A549 (cell line): ENCODE measurements at regions not wholly inside any gene's neighbourhood (a gene's known extent, or its start where the extent isn't known, plus 50 kb on each side); places are given as distances from the start of the nearest gene placed in this dataset.

Experiments
- ATAC-seq, 2 experiments: fragments of 200-7000 bp in 1 of 2; fragments of >200 bp in 1 of 2; cut with Nextera tagmentation in 1 of 2; cut with Tn5 transposase in 1 of 2; 3 replicates each; pipeline versions ENCODE4 v1.8.0 to v1.9.1; 2018 to 2020; ENCODE audit warnings: mild to moderate bottlenecking in 1 of 2, moderate library complexity in 1 of 2
- CTCF ChIA-PET: fragments of 300-600 bp; sonication (Branson Sonifier 250); formaldehyde crosslinking; extraction: SDS; loops from one replicate; lab custom pipeline; 2021; ENCODE audit warnings: antibody characterized with exemption, inconsistent platforms; lab: Yijun Ruan, JAX
- POLR2A ChIA-PET: fragments of 350-600 bp; formaldehyde crosslinking; extraction: SDS; loops from one replicate; lab custom pipeline; 2021; ENCODE audit warnings: antibody characterized with exemption, inconsistent platforms; lab: Yijun Ruan, JAX
- DNase-seq, 2 experiments: peaks; one replicate each; pipeline versions ENCODE4 v3.0.0 to v3.0.0-alpha.2; 2011 to 2016; ENCODE audit warnings: low read depth in 1 of 2, low spot score in 1 of 2
- FAIRE-seq: peaks from 2 replicates; lab custom pipeline; 2011; peaks lifted over from hg19 to GRCh38; lab: Jason Lieb, UNC
- H3K27ac ChIP-seq, 2 experiments: fragments of >200 bp; sonication (Bioruptor Twin); formaldehyde crosslinking; 3 replicates each; pipeline ENCODE4 v1.5.1; 2016 to 2017
- H3K4me1 ChIP-seq: fragments of >200 bp; sonication (Bioruptor Twin); formaldehyde crosslinking; 3 replicates; pipeline ENCODE4 v1.6.1; 2016
- H3K4me2 ChIP-seq: fragments of >200 bp; sonication (Bioruptor Twin); formaldehyde crosslinking; 3 replicates; pipeline ENCODE4 v1.6.1; 2016
- H3K4me3 ChIP-seq: fragments of >200 bp; sonication (Bioruptor Twin); formaldehyde crosslinking; 3 replicates; pipeline ENCODE4 v1.5.1; 2016
- H3K9me3 ChIP-seq: fragments of >200 bp; sonication (Bioruptor Twin); formaldehyde crosslinking; 3 replicates; pipeline ENCODE4 v1.6.1; 2016
- ATOH8 ChIP-seq: fragments of 250-450 bp; sonication (Bioruptor Pico); IDR thresholded peaks from 2 replicates; pipeline ENCODE4 v1.5.0; 2020; ENCODE audit warnings: low read depth, mild to moderate bottlenecking, moderate library complexity
- BCL3 ChIP-seq: fragments of >200 bp; sonication (Bioruptor Twin); formaldehyde crosslinking; IDR thresholded peaks from 3 replicates; pipeline ENCODE4 v1.6.1; 2016
- CBX8 ChIP-seq: fragments of 200-600 bp; sonication (generic); IDR thresholded peaks from 2 replicates; pipeline ENCODE4 v1.6.1; 2016
- CEBPB ChIP-seq, 2 experiments: fragments of >200 bp in 1 of 2; sonication (Bioruptor Twin) in 1 of 2; formaldehyde crosslinking in 1 of 2; IDR thresholded peaks; 2 replicates each; pipeline ENCODE4 v1.6.1; 2012 to 2016
- CHD2 ChIP-seq: fragments of 150-350 bp; IDR thresholded peaks from 2 replicates; pipeline ENCODE4 v1.6.1; 2014; ENCODE audit warnings: low read length; ENCODE audit not compliant: partially characterized antibody
- EHMT2 ChIP-seq: fragments of 200-600 bp; sonication (generic); IDR thresholded peaks from 2 replicates; pipeline ENCODE4 v1.6.1; 2016; ENCODE audit warnings: antibody characterized with exemption, low read depth, mild to moderate bottlenecking, moderate library complexity
- ELK1 ChIP-seq: fragments of 150-350 bp; IDR thresholded peaks from 2 replicates; pipeline ENCODE4 v1.6.1; 2014; ENCODE audit warnings: low read depth, mild to moderate bottlenecking, low read length
- EP300 ChIP-seq, 2 experiments: fragments of >200 bp; sonication (Bioruptor Twin); formaldehyde crosslinking; IDR thresholded peaks; 2 replicates in 1 of 2; 3 replicates in 1 of 2; pipeline ENCODE4 v1.6.1; 2016 to 2017
- ESRRA ChIP-seq: fragments of 150-350 bp; IDR thresholded peaks from 2 replicates; pipeline ENCODE4 v1.6.1; 2014; ENCODE audit warnings: mild to moderate bottlenecking, low read length, borderline replicate concordance
- FOSB ChIP-seq: fragments of 250-450 bp; sonication (Bioruptor Pico); IDR thresholded peaks from 2 replicates; pipeline ENCODE4 v1.5.0; 2020; ENCODE audit warnings: mild to moderate bottlenecking, moderate library complexity
- FOXS1 ChIP-seq: fragments of 250-450 bp; sonication (Bioruptor Pico); IDR thresholded peaks from 2 replicates; pipeline ENCODE4 v1.5.0; 2020; ENCODE audit warnings: mild to moderate bottlenecking, moderate library complexity
- HEYL ChIP-seq: fragments of 250-450 bp; sonication (Bioruptor Pico); IDR thresholded peaks from 2 replicates; pipeline ENCODE4 v1.8.0; 2021; ENCODE audit warnings: mild to moderate bottlenecking, moderate library complexity
- HOXA7 ChIP-seq: fragments of 250-450 bp; sonication (Bioruptor Pico); IDR thresholded peaks from 2 replicates; pipeline ENCODE4 v1.5.0; 2020; ENCODE audit warnings: mild to moderate bottlenecking, moderate library complexity
- JUN ChIP-seq, 2 experiments: fragments of >200 bp; sonication (Bioruptor Twin); formaldehyde crosslinking; IDR thresholded peaks; 2 replicates in 1 of 2; 3 replicates in 1 of 2; pipeline ENCODE4 v1.6.1; 2016 to 2017
- JUNB ChIP-seq: fragments of >200 bp; sonication (Bioruptor Twin); formaldehyde crosslinking; IDR thresholded peaks from 2 replicates; pipeline ENCODE4 v1.6.1; 2016
- KDM1A ChIP-seq: fragments of 200-600 bp; sonication (generic); IDR thresholded peaks from 2 replicates; pipeline ENCODE4 v1.6.1; 2016; ENCODE audit warnings: low read depth, mild to moderate bottlenecking
- MAFK ChIP-seq: fragments of 450-650 bp; IDR thresholded peaks from 2 replicates; pipeline ENCODE4 v1.6.1; 2014; ENCODE audit not compliant: partially characterized antibody
- NR3C1 ChIP-seq: fragments of >200 bp; sonication (Bioruptor Twin); formaldehyde crosslinking; IDR thresholded peaks from 3 replicates; pipeline ENCODE4 v1.6.1; 2017
- PHF8 ChIP-seq: fragments of 200-600 bp; sonication (generic); IDR thresholded peaks from 2 replicates; pipeline ENCODE4 v1.6.1; 2016; ENCODE audit warnings: low read depth, mild to moderate bottlenecking, antibody characterized with exemption, moderate library complexity, borderline replicate concordance
- POLR2A ChIP-seq: IDR thresholded peaks from 2 replicates; pipeline ENCODE4 v1.6.1; 2012; ENCODE audit warnings: mild to moderate bottlenecking, low read length
- POLR2AphosphoS2 ChIP-seq: conservative IDR thresholded peaks from 2 replicates; pipeline ENCODE4 v1.6.1; 2012; ENCODE audit warnings: low read length, improper control_type of control experiment, inconsistent platforms
- RFX5 ChIP-seq: fragments of 450-650 bp; IDR thresholded peaks from 2 replicates; pipeline ENCODE4 v1.7.1; 2014; ENCODE audit warnings: antibody characterized with exemption, mild to moderate bottlenecking, moderate library complexity
- SMC3 ChIP-seq: fragments of >200 bp; sonication (Bioruptor Twin); formaldehyde crosslinking; IDR thresholded peaks from 3 replicates; pipeline ENCODE4 v1.6.1; 2018; ENCODE audit warnings: inconsistent platforms
- SREBF2 ChIP-seq: fragments of 450-650 bp; IDR thresholded peaks from 2 replicates; pipeline ENCODE4 v1.6.1; 2014; ENCODE audit warnings: mild to moderate bottlenecking, moderate library complexity
- TP53 ChIP-seq: fragments of 250-450 bp; sonication (Bioruptor Pico); IDR thresholded peaks from 2 replicates; pipeline ENCODE4 v1.5.0; 2021; ENCODE audit warnings: mild to moderate bottlenecking, moderate library complexity
- ZC3H11A ChIP-seq: fragments of 450-650 bp; IDR thresholded peaks from 2 replicates; pipeline ENCODE4 v1.6.1; 2014; ENCODE audit warnings: antibody characterized with exemption, mild to moderate bottlenecking
- WGBS: methylation state at CpG from one replicate; pipeline ENCODE4 v1.1.6; 2017; ENCODE audit errors: missing lambda C conversion rate; 5-methylcytosine and 5-hydroxymethylcytosine counted together
- TF ChIP-seq, protein P1 (sequence below): fragments of >200 bp; sonication (Bioruptor Twin); formaldehyde crosslinking; IDR thresholded peaks from 2 replicates; pipeline ENCODE4 v1.6.1; 2016

GRCh38 chr1:170224469-170224868, 78.7 kb downstream of the NTMT2 start:
- DNase-seq (no peak), ATAC-seq (no peak), FAIRE-seq (no peak)
- H3K4me2 ChIP-seq, result no peak overlapping the region
- WGBS, result 24% methylated on average over 3 of the region's 3 CpGs
- ChIA-PET POLR2A (no interaction called here), CTCF (no interaction called here)
- no peaks in the 10 kb centered on the region for H3K4me1 ChIP-seq
- no peaks in the 10 kb centered on the region for H3K9me3 ChIP-seq
- H3K27ac ChIP-seq, result no peak overlapping the region
- TF ChIP-seq EHMT2, result no peak
- no peak for TF ChIP-seq JUN (IDR thresholded peaks at IDR 0.05)
- no peak for TF ChIP-seq NR3C1
- TF ChIP-seq, protein P1, sequence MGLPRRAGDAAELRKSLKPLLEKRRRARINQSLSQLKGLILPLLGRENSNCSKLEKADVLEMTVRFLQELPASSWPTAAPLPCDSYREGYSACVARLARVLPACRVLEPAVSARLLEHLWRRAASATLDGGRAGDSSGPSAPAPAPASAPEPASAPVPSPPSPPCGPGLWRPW, result no peak
- TF ChIP-seq HOXA7 (CRISPR knock-in tag), result no peak
- TF ChIP-seq KDM1A, result no peak
- TF ChIP-seq CEBPB (IDR thresholded peaks at IDR 0.05), result no peak
- no peak for TF ChIP-seq POLR2AphosphoS2
- TF ChIP-seq BCL3, result no peak
- no peak for TF ChIP-seq PHF8
- no peak for TF ChIP-seq ZC3H11A
- no peak for TF ChIP-seq HEYL (CRISPR knock-in tag)
- no peak for TF ChIP-seq JUNB
- no peak overlapping the region for H3K4me3 ChIP-seq

- no peak for FAIRE-seq
Measured at GRCh38 chr1:170225781-170226530, 80.2 kb downstream of the NTMT2 start.

More at GRCh38 chr1:170225781-170226530, 80.2 kb downstream of the NTMT2 start:
- no peak for TF ChIP-seq CEBPB (IDR thresholded peaks at IDR 0.05)
- TF ChIP-seq JUNB, result no peak
- no peak for TF ChIP-seq BCL3
- no peak for TF ChIP-seq SMC3
- TF ChIP-seq EP300 (IDR thresholded peaks at IDR 0.05), result no peak
- TF ChIP-seq RFX5, result no peak
- no peak for TF ChIP-seq MAFK
- no peak for TF ChIP-seq ELK1
- no peak for TF ChIP-seq CBX8
- no peak for TF ChIP-seq ATOH8
- no peak for TF ChIP-seq PHF8
- TF ChIP-seq HEYL (CRISPR knock-in tag), result no peak
- TF ChIP-seq FOXS1 (CRISPR knock-in tag), result no peak
- TF ChIP-seq FOSB (CRISPR knock-in tag), result no peak
- TF ChIP-seq CHD2, result no peak
- TF ChIP-seq SREBF2, result no peak
- TF ChIP-seq TP53 (CRISPR knock-in tag), result no peak
- TF ChIP-seq POLR2A, result no peak
- no peak for TF ChIP-seq ESRRA
- TF ChIP-seq, all 56 proteins: peak for 0
- no peak for ATAC-seq
- Histone ChIP-seq H3K4me3 (no peak overlapping the region), H3K27ac (no peak overlapping the region), H3K4me2 (no peak overlapping the region), H3K4me1 (no peaks in the 10 kb centered on the region), H3K9me3 (no peaks in the 10 kb centered on the region)
- WGBS, result 74% methylated on average over 2 of the region's 2 CpGs
- CTCF ChIA-PET, result no interaction called here
- POLR2A ChIA-PET, result no interaction called here
- no peak for DNase-seq
